SK-N-SH (cell line): ENCODE measurements at regions not wholly inside any gene's neighbourhood (a gene's known extent, or its start where the extent isn't known, plus 50 kb on each side); places are given as distances from the start of the nearest gene placed in this dataset.

Source experiments
- CTCF ChIA-PET: fragments of 300-600, 350-600 bp; formaldehyde crosslinking; extraction: SDS; loops from one replicate; lab custom pipeline; 2021; lab: Yijun Ruan, JAX
- POLR2A ChIA-PET: fragments of 350-600 bp; sonication (Branson Sonifier 250); formaldehyde crosslinking; extraction: SDS; loops from one replicate; lab custom pipeline; 2020; ENCODE audit warnings: antibody characterized with exemption, inconsistent platforms; lab: Yijun Ruan, JAX
- DNase-seq: peaks from one replicate; pipeline ENCODE4 v3.0.0; 2012
- H2AFZ ChIP-seq: fragments of 200-600 bp; sonication (generic); 2 replicates; pipeline ENCODE4 v1.8.1; 2016; ENCODE audit warnings: antibody characterized with exemption, mild to moderate bottlenecking, low read depth
- H3F3A ChIP-seq: fragments of 200-600 bp; sonication (generic); replicated peaks from 2 replicates; pipeline ENCODE3; 2016; ENCODE audit warnings: antibody characterized with exemption, mild to moderate bottlenecking; ENCODE audit not compliant: insufficient read depth
- H3K27ac ChIP-seq, 2 experiments: fragments of 200-500 bp in 1 of 2; fragments of 200-600 bp in 1 of 2; sonication (Bioruptor generic) in 1 of 2; sonication (generic), shearing (Covaris generic) in 1 of 2; 2 replicates each; pipeline versions ENCODE4 v1.5.1 to v1.6.1; 2014 to 2016; ENCODE audit warnings: low read depth in 2 of 2, inconsistent platforms in 1 of 2, low read length in 1 of 2, mild to moderate bottlenecking in 1 of 2, mixed read lengths in 1 of 2
- H3K27me3 ChIP-seq: fragments of 200-600 bp; sonication (generic), shearing (Covaris generic); 2 replicates; pipeline ENCODE4 v1.6.1; 2016; ENCODE audit warnings: mixed run types; ENCODE audit not compliant: insufficient read depth
- H3K36me3 ChIP-seq, 2 experiments: fragments of 200-500 bp in 1 of 2; fragments of 200-600 bp in 1 of 2; sonication (Bioruptor generic) in 1 of 2; sonication (generic) in 1 of 2; replicated peaks in 1 of 2; 2 replicates each; pipeline versions ENCODE3 to v1.5.1; 2014 to 2016; ENCODE audit warnings: low read length in 1 of 2, mild to moderate bottlenecking in 1 of 2; ENCODE audit not compliant: insufficient read depth in 2 of 2, control insufficient read depth in 1 of 2
- H3K4me1 ChIP-seq, 2 experiments: fragments of 200-500 bp in 1 of 2; fragments of 200-600 bp in 1 of 2; sonication (Bioruptor generic) in 1 of 2; sonication (generic), shearing (Covaris generic) in 1 of 2; 2 replicates each; pipeline versions ENCODE4 v1.5.1 to v1.6.1; 2014 to 2016; ENCODE audit warnings: low read depth in 1 of 2, low read length in 1 of 2, mixed run types in 1 of 2; ENCODE audit not compliant: insufficient read depth in 2 of 2, control insufficient read depth in 1 of 2
- H3K4me2 ChIP-seq: fragments of 200-600 bp; sonication (generic), shearing (Covaris generic); 2 replicates; pipeline ENCODE4 v1.6.1; 2017; ENCODE audit warnings: mixed run types
- H3K4me3 ChIP-seq, 2 experiments: fragments of 200-500 bp in 1 of 2; fragments of 200-600 bp in 1 of 2; sonication (Bioruptor generic) in 1 of 2; sonication (generic), shearing (Covaris generic) in 1 of 2; 2 replicates each; pipeline versions ENCODE4 v1.5.1 to v1.8.1; 2014 to 2016; ENCODE audit warnings: low read depth in 2 of 2, inconsistent platforms in 1 of 2, low read length in 1 of 2, mild to moderate bottlenecking in 1 of 2, mixed read lengths in 1 of 2, moderate library complexity in 1 of 2
- H3K79me2 ChIP-seq: fragments of 200-600 bp; sonication (generic); 2 replicates; pipeline ENCODE4 v1.8.1; 2017; ENCODE audit warnings: mild to moderate bottlenecking; ENCODE audit not compliant: insufficient read depth
- H3K9ac ChIP-seq: fragments of 200-600 bp; sonication (generic); 2 replicates; pipeline ENCODE4 v1.6.1; 2017; ENCODE audit warnings: mixed run types
- H3K9me2 ChIP-seq: fragments of 200-600 bp; sonication (generic); 2 replicates; pipeline ENCODE4 v1.6.1; 2017; ENCODE audit warnings: mixed run types
- H3K9me3 ChIP-seq: fragments of 200-600 bp; sonication (generic); 2 replicates; pipeline ENCODE4 v1.6.1; 2017; ENCODE audit warnings: mixed run types, mild to moderate bottlenecking, moderate library complexity
- H4K20me1 ChIP-seq: fragments of 200-600 bp; sonication (generic); 2 replicates; pipeline ENCODE4 v1.6.1; 2017; ENCODE audit warnings: mild to moderate bottlenecking, mixed run types; ENCODE audit not compliant: insufficient read depth
- ELF1 ChIP-seq: IDR thresholded peaks from 2 replicates; pipeline ENCODE4 v1.4.0; 2012
- EP300 ChIP-seq, 2 experiments: IDR thresholded peaks; 2 replicates each; pipeline versions ENCODE4 v1.4.0 to v1.6.1; 2012; ENCODE audit warnings: borderline replicate concordance in 1 of 2, low read depth in 1 of 2, low read length in 1 of 2
- EZH2phosphoT487 ChIP-seq: fragments of 200-600 bp; sonication (generic); IDR thresholded peaks from 2 replicates; pipeline ENCODE4 v1.6.1; 2017; ENCODE audit warnings: low read depth, mixed run types, mild to moderate bottlenecking, antibody characterized with exemption, moderate library complexity, borderline replicate concordance
- JUND ChIP-seq: IDR thresholded peaks from 2 replicates; pipeline ENCODE4 v1.4.0; 2012
- NRF1 ChIP-seq: IDR thresholded peaks from 2 replicates; pipeline ENCODE4 v1.6.1; 2012; ENCODE audit warnings: low read depth, mild to moderate bottlenecking, low read length
- RCOR1 ChIP-seq: fragments of 150-350 bp; IDR thresholded peaks from 2 replicates; pipeline ENCODE4 v1.6.1; 2017; ENCODE audit warnings: antibody characterized with exemption, low read length
- TEAD4 ChIP-seq: IDR thresholded peaks from 2 replicates; pipeline ENCODE4 v1.4.0; 2012; ENCODE audit warnings: mild to moderate bottlenecking, borderline replicate concordance; ENCODE audit not compliant: insufficient read depth
- YY1 ChIP-seq: IDR thresholded peaks from 2 replicates; pipeline ENCODE4 v1.4.0; 2012; ENCODE audit warnings: low read depth, mild to moderate bottlenecking
- WGBS: methylation state at CpG from one replicate; pipeline ENCODE4 v1.1.6; 2017; ENCODE audit warnings: low lambda C conversion rate; 5-methylcytosine and 5-hydroxymethylcytosine counted together
- TF ChIP-seq, protein P1 (sequence below): fragments of 150-350 bp; IDR thresholded peaks from 2 replicates; pipeline ENCODE4 v1.6.1; 2017; ENCODE audit warnings: antibody characterized with exemption, low read length, low read depth, borderline replicate concordance
- TF ChIP-seq, protein P2 (sequence below): fragments of 150-350 bp; IDR thresholded peaks from 2 replicates; pipeline ENCODE4 v1.6.1; 2016; ENCODE audit warnings: mild to moderate bottlenecking, low read depth, low read length
- TF ChIP-seq, protein P3 (sequence below): IDR thresholded peaks from 2 replicates; pipeline ENCODE4 v1.4.0; 2012; ENCODE audit warnings: low read depth, borderline replicate concordance
- TF ChIP-seq, protein P4 (sequence below): IDR thresholded peaks from 2 replicates; pipeline ENCODE4 v1.6.1; 2012; ENCODE audit warnings: mild to moderate bottlenecking, low read depth, low read length, moderate library complexity
- TF ChIP-seq, protein P5 (sequence below): IDR thresholded peaks from 2 replicates; pipeline ENCODE4; 2012

DNA sequence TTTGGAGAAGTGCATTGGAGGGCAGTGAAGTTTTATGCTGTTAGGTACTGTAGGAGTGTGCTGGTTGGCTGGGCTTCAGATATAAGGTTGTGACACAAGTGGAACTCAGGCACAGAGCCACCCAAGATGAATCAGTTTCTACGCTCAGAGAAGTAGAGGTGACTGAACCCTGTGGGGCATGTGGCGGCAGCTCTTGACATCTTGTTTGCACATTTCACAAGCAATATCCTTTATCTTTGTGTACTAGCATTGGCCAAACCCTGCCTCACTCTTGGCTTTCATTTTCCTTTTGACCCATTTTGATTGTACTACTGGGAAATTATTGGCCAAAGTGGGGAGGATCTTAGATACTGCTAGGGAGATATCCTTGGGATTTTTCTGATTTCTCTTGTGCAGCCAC lies 110.0 kb downstream of the PSAT1 start:
- no peaks in the 10 kb centered on the region for H3K79me2 ChIP-seq
- H3K4me3 ChIP-seq = no peak overlapping the region
- H4K20me1 ChIP-seq = no peaks in the 10 kb centered on the region
- ChIA-PET POLR2A (no interaction called here), CTCF (no interaction called here)
- no peaks in the 10 kb centered on the region for H3K9me3 ChIP-seq
- no peak overlapping the region for H2AFZ ChIP-seq
- no peaks in the 10 kb centered on the region; the same call in 1 of the 2 replicates for H3K27me3 ChIP-seq
- no peak for TF ChIP-seq TEAD4
- TF ChIP-seq ELF1 = no peak
- TF ChIP-seq NRF1 = no peak
- TF ChIP-seq, protein P1, sequence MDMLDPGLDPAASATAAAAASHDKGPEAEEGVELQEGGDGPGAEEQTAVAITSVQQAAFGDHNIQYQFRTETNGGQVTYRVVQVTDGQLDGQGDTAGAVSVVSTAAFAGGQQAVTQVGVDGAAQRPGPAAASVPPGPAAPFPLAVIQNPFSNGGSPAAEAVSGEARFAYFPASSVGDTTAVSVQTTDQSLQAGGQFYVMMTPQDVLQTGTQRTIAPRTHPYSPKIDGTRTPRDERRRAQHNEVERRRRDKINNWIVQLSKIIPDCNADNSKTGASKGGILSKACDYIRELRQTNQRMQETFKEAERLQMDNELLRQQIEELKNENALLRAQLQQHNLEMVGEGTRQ = no peak
- TF ChIP-seq, protein P2, sequence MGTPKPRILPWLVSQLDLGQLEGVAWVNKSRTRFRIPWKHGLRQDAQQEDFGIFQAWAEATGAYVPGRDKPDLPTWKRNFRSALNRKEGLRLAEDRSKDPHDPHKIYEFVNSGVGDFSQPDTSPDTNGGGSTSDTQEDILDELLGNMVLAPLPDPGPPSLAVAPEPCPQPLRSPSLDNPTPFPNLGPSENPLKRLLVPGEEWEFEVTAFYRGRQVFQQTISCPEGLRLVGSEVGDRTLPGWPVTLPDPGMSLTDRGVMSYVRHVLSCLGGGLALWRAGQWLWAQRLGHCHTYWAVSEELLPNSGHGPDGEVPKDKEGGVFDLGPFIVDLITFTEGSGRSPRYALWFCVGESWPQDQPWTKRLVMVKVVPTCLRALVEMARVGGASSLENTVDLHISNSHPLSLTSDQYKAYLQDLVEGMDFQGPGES = no peak
- TF ChIP-seq, protein P3, sequence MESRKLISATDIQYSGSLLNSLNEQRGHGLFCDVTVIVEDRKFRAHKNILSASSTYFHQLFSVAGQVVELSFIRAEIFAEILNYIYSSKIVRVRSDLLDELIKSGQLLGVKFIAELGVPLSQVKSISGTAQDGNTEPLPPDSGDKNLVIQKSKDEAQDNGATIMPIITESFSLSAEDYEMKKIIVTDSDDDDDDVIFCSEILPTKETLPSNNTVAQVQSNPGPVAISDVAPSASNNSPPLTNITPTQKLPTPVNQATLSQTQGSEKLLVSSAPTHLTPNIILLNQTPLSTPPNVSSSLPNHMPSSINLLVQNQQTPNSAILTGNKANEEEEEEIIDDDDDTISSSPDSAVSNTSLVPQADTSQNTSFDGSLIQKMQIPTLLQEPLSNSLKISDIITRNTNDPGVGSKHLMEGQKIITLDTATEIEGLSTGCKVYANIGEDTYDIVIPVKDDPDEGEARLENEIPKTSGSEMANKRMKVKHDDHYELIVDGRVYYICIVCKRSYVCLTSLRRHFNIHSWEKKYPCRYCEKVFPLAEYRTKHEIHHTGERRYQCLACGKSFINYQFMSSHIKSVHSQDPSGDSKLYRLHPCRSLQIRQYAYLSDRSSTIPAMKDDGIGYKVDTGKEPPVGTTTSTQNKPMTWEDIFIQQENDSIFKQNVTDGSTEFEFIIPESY = no peak
- TF ChIP-seq EZH2phosphoT487 = no peak
- TF ChIP-seq EP300 (IDR thresholded peaks at IDR 0.05; ENCODE audit: borderline replicate concordance in 1 of 2, low read depth in 1 of 2, low read length in 1 of 2) = no peak
- DNase-seq = no peak
- H3K36me3 ChIP-seq = no peaks in the 10 kb centered on the region
- no peak overlapping the region for H3K27ac ChIP-seq
- no peak overlapping the region for H3K4me2 ChIP-seq
- no peaks in the 10 kb centered on the region for H3F3A ChIP-seq
- no peaks in the 10 kb centered on the region for H3K4me1 ChIP-seq
- no peak overlapping the region for H3K9ac ChIP-seq
- 72% methylated on average over 2 of the region's 2 CpGs for WGBS
- no peaks in the 10 kb centered on the region for H3K9me2 ChIP-seq

DNA sequence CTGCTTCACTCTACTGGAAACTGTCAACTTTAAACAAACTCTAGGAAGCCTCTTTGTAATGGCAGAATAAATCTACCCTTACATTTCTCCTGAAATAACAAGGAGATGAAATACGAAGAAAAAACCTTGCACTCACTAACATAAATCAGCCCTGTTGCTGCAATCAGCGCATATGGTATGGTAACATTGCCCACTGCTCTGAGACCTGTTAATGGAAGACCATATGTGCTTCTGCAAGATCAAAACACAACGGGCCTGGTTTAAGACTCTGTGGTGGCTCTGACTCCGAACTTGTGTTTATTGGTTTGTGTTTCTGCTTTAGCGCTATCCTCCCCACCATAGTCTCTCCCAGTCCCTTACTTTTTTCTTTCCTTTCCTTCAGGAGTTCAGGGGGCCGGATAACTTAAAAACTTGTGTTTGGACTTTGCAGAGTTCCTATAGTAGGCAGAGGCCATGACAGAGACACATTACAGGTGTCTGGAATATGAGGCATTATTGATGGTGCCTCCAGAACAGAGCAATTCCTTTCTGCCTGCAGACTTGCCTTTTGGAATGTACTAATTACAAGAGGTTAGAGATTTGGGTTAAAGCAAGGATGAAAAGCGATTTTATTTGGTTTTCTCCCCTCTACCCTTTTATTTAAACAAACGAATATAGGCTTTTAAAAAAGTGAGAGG lies 110.8 kb downstream of the PSAT1 start:
- ChIA-PET POLR2A (no interaction called here), CTCF (interaction anchor here (1.6 to 1.7 kb wide), 2 partner anchors 11 to 32 kb away, joined by 4 to 8 read pairs; no protein-coding TSS in a partner anchor)
- TF ChIP-seq RCOR1 (no peak), NRF1 (no peak), YY1 (no peak), JUND (no peak)
- TF ChIP-seq, protein P4, sequence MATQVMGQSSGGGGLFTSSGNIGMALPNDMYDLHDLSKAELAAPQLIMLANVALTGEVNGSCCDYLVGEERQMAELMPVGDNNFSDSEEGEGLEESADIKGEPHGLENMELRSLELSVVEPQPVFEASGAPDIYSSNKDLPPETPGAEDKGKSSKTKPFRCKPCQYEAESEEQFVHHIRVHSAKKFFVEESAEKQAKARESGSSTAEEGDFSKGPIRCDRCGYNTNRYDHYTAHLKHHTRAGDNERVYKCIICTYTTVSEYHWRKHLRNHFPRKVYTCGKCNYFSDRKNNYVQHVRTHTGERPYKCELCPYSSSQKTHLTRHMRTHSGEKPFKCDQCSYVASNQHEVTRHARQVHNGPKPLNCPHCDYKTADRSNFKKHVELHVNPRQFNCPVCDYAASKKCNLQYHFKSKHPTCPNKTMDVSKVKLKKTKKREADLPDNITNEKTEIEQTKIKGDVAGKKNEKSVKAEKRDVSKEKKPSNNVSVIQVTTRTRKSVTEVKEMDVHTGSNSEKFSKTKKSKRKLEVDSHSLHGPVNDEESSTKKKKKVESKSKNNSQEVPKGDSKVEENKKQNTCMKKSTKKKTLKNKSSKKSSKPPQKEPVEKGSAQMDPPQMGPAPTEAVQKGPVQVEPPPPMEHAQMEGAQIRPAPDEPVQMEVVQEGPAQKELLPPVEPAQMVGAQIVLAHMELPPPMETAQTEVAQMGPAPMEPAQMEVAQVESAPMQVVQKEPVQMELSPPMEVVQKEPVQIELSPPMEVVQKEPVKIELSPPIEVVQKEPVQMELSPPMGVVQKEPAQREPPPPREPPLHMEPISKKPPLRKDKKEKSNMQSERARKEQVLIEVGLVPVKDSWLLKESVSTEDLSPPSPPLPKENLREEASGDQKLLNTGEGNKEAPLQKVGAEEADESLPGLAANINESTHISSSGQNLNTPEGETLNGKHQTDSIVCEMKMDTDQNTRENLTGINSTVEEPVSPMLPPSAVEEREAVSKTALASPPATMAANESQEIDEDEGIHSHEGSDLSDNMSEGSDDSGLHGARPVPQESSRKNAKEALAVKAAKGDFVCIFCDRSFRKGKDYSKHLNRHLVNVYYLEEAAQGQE = no peak
- TF ChIP-seq, protein P5, sequence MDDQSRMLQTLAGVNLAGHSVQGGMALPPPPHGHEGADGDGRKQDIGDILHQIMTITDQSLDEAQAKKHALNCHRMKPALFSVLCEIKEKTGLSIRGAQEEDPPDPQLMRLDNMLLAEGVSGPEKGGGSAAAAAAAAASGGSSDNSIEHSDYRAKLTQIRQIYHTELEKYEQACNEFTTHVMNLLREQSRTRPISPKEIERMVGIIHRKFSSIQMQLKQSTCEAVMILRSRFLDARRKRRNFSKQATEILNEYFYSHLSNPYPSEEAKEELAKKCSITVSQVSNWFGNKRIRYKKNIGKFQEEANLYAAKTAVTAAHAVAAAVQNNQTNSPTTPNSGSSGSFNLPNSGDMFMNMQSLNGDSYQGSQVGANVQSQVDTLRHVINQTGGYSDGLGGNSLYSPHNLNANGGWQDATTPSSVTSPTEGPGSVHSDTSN = no peak
- 56% methylated on average over 8 of the region's 8 CpGs for WGBS
- Histone ChIP-seq H3K27me3 (no peaks in the 10 kb centered on the region; the same call in 1 of the 2 replicates), H3K9me2 (no peaks in the 10 kb centered on the region), H3K4me2 (no peak overlapping the region), H3F3A (no peaks in the 10 kb centered on the region), H3K36me3 (no peaks in the 10 kb centered on the region), H3K9me3 (no peaks in the 10 kb centered on the region), H3K4me1 (no peaks in the 10 kb centered on the region), H3K9ac (no peak overlapping the region), H3K27ac (no peak overlapping the region), H3K4me3 (no peak overlapping the region), H4K20me1 (no peaks in the 10 kb centered on the region), H3K79me2 (no peaks in the 10 kb centered on the region), H2AFZ (no peak overlapping the region)
- no peak for DNase-seq
